ENCODE measurements at regions not wholly inside any gene's neighbourhood (a gene's known extent, or its start where the extent isn't known, plus 50 kb on each side); places are given as distances from the start of the nearest gene placed in this dataset.
"Not testable (repeated sequence)": the region's sequence is repeated elsewhere in the genome, so short reads cannot be mapped to it uniquely, and the experiment has no call there.

DNA sequence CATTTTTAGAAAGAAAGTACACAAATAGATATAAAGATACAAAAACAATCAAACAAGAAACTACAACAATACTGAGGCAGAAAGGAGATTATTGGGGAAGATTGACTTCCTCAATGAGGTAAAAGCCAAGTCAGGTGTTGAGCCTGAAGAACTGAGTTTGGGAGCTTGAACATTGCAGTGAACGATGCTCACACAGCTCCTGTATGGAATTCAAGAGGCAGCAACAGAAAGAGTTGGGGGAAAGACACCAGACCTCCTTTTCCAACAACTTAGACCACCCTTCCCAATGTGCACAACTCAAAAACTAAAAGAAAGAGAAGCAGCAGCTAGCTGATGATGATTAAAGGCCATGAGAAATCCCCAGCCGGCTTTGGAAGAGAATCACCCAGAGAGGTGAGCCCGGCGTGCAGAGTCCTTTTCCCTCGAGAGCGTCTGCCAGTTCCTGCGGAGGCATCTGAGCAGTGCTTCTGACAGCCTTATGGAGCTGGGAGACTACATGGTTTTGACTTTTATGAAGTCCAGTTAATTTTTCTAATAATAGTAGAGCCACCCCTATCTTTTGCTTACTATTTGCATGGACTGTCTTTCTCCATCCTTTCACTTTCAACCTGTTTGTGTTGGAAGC, 106.9 kb upstream of the RFX8 start:
- no peak overlapping the region for H3K4me3 ChIP-seq (ENCODE audit: low read depth, low read length)
- DNase-seq (ENCODE audit: low read depth) = no peak
- TF ChIP-seq, protein P1, sequence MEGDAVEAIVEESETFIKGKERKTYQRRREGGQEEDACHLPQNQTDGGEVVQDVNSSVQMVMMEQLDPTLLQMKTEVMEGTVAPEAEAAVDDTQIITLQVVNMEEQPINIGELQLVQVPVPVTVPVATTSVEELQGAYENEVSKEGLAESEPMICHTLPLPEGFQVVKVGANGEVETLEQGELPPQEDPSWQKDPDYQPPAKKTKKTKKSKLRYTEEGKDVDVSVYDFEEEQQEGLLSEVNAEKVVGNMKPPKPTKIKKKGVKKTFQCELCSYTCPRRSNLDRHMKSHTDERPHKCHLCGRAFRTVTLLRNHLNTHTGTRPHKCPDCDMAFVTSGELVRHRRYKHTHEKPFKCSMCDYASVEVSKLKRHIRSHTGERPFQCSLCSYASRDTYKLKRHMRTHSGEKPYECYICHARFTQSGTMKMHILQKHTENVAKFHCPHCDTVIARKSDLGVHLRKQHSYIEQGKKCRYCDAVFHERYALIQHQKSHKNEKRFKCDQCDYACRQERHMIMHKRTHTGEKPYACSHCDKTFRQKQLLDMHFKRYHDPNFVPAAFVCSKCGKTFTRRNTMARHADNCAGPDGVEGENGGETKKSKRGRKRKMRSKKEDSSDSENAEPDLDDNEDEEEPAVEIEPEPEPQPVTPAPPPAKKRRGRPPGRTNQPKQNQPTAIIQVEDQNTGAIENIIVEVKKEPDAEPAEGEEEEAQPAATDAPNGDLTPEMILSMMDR (IDR thresholded peaks at IDR 0.05; ENCODE audit: low read depth, low read length, missing control alignments) = no peak

DNA sequence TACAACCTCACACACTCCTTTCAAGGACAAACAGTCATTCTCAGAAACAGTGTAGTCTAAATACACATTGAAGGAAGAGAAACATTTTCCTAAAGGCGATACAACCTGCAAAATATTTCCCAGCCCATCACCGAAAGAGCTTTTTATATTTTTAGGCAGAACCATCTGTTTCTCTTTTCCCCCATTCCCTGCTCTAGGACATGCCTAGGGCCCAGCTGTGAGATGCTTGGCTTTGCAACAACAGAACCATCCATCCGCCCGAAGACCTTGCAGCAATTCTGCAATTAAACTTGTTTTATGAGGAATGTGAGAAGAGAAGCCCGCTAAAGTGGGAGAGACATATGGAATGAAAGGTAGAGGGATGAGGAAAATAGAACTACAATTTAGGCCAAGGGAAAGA, 105.6 kb upstream of the RFX8 start:
- no peak for DNase-seq (ENCODE audit: low read depth)
- TF ChIP-seq, protein P1 (IDR thresholded peaks at IDR 0.05; ENCODE audit: low read depth, low read length, missing control alignments) = no peak
- H3K4me3 ChIP-seq (ENCODE audit: low read depth, low read length) = no peak overlapping the region

DNA sequence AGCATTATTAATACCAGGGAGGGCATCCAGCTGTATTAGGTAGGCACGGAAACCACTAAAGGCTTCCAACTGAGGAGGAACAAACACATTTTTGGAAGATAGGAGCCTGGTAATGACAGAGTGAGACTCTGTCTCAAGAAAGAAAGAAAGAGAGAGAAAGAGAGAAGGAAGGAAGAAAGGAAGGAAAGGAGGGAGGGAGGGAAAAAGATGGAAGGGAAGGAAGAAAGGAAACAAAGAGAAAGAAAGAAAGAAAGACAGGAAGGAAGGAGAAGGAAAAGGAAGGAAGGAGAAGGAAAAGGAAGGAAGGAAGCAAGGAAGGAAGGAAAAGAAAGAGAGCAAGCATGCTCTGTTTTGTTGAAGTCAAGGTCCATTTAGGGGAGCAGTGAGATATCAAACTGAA, 103.8 kb upstream of the RFX8 start:
- TF ChIP-seq, protein P1 (IDR thresholded peaks at IDR 0.05; ENCODE audit: low read depth, low read length, missing control alignments) = no peak
- no peak overlapping the region for H3K4me3 ChIP-seq (ENCODE audit: low read depth, low read length)
- no peak for DNase-seq (ENCODE audit: low read depth)

DNA sequence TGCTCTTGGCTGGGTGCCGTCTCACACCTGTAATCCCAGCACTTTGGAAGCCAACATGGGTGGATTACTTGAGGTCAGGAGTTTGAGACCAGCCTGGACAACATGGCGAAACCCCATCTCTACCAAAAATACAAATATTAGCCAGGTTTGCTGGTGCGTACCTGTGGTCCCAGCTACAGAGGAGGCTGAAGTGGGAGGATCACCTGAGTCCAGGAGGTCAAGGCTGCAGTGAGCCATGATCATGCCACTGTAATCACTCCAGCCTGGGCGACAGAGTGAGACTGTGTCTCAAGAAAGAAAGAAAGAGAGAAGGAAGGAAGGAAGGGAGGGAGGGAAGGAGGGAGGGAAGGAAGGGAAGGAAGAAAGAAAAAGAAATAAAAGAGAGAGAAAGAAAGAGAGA, 103.2 kb upstream of the RFX8 start:
- not testable (repeated sequence) for DNase-seq (ENCODE audit: low read depth); H3K4me3 ChIP-seq (ENCODE audit: low read depth, low read length)

DNA sequence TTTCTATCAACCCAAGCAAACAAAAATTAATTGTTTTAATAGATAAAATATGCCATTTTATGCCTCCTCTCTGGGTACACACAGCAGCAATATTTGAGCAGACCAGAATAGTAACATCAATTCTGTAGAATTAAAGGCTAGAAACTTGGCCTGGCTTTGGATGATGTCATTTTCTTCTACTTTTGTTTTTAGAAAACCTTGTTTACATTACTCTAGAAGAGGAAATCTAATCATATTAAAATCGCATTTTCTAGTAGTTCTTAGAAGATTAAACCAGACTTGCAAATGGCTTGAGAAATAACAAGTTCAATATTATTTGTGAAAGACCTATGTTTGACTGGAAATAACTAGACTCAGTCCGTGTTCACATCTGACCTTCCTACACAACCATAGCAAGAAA, 102.3 kb upstream of the RFX8 start:
- TF ChIP-seq, protein P1 (IDR thresholded peaks at IDR 0.05; ENCODE audit: low read depth, low read length, missing control alignments) = no peak
- no peak overlapping the region for H3K4me3 ChIP-seq (ENCODE audit: low read depth, low read length)
- DNase-seq (ENCODE audit: low read depth) = no peak

DNA sequence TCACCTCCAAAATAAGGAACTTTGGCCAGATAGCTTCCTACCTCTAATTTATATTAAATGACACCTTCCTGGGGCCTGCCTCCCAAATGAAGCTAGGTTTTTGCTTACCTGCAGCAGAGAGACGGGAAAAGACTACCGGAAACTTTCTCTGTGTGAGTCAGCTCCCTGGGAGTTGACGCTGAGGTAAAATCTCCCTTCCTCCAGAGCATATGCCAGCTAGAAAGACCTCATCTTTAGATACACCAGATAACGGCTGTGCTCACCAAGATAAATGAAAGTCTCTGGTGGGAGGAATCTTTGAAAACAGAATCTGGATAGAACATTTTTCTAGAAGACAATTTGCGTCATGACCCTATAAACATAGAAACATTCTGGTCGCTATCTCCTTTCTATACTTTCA, 99.7 kb upstream of the RFX8 start:
- TF ChIP-seq, protein P1 (IDR thresholded peaks at IDR 0.05; ENCODE audit: low read depth, low read length, missing control alignments) = no peak
- no peak for DNase-seq (ENCODE audit: low read depth)
- H3K4me3 ChIP-seq (ENCODE audit: low read depth, low read length) = no peak overlapping the region

DNA sequence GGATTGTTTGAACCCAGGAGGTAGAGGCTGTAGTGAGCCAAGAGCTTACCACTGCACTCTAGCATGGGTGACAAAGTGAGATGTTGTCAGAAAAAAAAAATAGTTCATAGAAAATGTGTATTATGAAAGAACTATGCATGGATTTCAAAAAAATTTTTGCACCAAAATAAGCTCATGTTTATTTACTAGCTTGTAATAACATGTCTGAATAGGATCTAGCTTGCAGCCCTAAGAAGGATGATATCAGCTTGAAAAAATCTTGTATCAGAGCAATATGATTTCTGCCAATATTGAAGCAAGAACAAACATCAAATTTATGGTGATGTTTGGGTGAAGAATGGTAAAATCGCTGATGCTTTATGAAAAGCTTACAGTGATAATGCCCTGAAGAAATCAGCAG, 97.0 kb upstream of the RFX8 start:
- TF ChIP-seq, protein P1 (IDR thresholded peaks at IDR 0.05; ENCODE audit: low read depth, low read length, missing control alignments) = no peak
- no peak for DNase-seq (ENCODE audit: low read depth)
- H3K4me3 ChIP-seq (ENCODE audit: low read depth, low read length) = no peak overlapping the region

All from GM12864 (cell line).